Smooth muscle cell of the brain vasculature (primary cell): ENCODE measurements at regions not wholly inside any gene's neighbourhood (a gene's known extent, or its start where the extent isn't known, plus 50 kb on each side); places are given as distances from the start of the nearest gene placed in this dataset.

Experiments used
- DNase-seq: peaks from one replicate; pipeline ENCODE4 v3.0.0-alpha.2; 2012; ENCODE audit warnings: low read depth, low spot score

DNA sequence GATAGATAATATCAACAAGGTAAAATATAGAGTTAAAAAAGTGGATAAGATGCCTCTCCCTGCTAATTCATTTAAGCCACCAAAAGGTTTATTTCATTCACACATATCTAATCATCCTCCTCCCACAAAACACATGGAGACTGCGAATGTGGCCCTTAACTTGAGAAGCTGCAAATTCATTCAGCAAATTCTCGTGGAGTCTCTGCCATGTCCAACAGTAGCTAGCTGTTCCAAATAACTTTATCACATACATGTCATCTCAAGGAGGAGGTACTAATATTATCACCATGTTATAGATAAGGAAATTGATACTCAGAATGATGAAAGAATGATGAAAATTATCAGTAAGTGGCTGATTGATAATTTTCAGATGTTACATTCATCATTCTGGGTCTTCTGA lies 950.2 kb downstream of the CDH11 start:
- no peak for DNase-seq

- no peak for DNase-seq
Measured at GRCh38 chr16:64168371-64168770, 953.5 kb downstream of the CDH11 start.

GRCh38 chr16:64167936-64168335 lies 953.9 kb downstream of the CDH11 start:
- DNase-seq: no peak

DNA sequence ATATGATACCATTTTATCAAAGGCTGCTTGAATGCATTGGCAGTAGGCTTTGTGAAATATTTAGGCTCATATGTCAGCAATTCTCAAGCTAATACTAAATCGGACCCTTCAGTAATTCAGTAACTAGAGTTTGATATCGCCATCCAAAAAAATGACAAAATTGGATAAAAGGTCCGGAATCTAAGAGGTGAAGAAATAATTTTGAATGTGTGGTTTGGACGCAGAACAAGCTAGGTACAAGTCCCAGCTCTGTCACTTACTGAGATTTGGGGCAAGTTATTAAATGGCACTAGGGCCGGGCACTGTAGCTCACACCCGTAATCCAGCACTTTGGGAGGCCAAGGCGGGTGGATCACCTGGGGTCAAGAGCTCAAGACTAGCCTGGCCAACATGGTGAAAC lies 956.5 kb downstream of the CDH11 start:
- DNase-seq: no peak

DNA sequence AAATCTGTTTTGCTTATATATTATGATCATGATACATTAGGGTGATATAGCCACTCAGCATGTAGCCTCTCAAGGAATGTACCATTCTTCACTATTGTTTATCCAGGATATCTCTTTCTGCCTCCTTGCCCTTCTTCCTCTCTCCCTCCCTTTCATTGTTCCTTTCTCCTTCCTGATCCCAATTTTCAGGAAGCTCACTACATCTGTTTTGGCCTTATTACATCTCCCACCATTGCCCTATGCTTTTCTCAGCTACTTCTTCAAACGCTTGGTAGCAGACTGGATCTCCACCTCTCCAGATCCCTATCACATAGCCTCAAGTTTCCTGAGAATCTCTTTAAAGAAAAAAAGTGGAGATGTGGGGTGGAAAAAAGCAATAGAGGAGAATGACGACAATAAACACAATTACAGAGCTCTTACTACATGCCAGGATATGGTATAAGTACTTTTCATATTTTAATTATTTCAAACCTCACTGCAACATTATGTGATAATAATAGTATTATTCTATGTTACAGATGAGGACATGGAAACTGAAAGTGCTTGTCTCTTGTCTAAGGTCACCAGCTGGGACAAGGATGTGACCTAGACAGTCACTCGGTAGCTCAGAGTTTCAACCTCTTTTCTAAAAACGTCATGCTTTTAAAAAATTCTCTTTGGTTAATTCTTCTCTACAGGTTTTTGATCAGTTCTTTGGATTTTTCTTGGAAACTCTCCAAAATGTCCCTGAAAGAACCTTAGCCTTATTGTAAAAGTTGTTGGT lies 959.1 kb downstream of the CDH11 start:
- DNase-seq: no peak

DNA sequence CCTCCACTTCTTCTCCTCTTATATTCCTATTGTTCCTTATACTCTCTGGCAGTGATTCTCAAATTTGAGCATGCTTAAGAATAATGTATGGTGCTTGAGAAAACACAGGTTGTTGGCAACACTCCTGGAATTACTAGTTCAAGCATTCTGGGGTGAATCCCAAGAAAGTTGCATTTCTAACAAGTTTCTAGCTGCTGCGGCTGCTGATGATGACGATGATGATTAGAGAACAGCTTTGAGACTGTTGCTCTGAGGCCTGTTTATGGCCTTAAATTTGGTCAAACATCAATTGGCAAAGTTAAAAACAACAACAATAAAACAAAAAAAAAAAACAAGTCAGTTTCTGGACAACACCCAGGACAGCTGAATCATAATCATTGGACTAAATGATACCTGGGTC lies 961.9 kb downstream of the CDH11 start:
- no peak for DNase-seq

DNA sequence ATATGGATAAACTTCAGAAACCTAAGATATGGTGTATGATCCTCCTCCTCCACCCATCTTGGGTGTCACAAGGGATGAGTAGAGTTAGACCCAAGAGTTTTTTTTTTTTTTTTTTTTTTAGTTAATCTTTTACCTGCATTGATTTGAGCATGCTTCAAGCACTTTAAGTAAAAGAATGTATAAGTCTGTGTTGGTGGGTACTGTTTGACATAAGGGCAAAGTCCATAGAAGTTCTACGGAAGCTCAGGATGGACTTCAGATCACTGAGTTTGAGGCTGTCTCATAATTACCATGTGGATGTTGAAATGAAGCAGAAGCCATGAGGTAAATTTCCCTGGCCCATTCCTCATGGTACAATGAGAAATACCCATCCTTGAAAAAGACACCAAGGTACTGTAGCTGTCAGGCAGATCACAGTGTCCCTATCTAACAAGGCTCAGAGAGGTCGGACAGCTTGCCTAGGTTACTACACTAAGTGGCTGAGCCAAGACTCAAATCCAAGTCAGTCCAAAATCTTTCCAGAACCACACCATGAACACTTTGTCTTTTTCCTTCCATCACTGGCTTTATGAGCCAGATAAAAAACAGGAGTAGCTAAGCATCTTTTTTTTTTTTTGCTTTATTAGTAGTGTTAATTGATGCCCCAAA lies 962.8 kb downstream of the CDH11 start:
- no peak for DNase-seq

- DNase-seq: no peak
Measured at GRCh38 chr16:64153718-64154117, 968.1 kb downstream of the CDH11 start.

GRCh38 chr16:64151990-64152767 lies 969.7 kb downstream of the CDH11 start:
- no peak for DNase-seq

GRCh38 chr16:64150193-64150592 lies 971.7 kb downstream of the CDH11 start:
- no peak for DNase-seq

DNA sequence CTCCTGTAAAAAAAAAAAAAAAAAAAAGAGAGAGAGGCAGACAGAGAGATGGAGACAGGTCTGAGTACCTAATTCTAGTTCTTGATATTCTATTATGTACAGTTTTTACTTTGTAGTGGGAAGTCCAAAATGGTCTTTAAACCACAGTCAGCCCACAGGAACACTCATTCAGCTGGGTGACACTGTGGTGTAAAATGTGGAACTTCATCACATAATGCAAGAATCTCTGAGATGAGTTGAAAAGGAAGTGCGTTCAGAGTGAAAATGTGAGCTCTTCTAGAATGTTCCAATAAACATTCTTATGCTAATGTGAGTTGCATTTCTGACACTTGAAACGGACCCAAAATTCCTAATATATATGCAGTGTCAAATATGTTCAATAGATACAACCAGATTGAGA lies 972.1 kb downstream of the CDH11 start:
- DNase-seq: no peak

DNA sequence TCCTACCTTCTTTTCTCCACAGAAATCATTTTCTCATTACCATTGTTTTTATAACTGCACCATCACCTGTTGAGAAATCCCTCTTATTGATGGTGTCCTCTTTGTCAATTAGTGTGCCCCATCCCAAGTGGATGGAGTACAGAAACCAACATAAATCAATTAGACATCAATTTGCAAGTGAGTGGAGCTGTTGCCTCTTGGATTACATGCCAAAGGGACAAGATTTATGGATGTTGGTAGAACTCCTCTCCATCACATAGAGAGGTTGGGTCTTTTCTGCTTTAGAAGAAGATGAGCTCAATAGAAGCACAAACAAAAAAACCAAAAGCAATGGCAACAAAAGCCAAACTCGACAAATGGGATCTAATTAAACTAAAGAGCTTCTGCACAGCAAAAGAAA lies 973.5 kb downstream of the CDH11 start:
- no peak for DNase-seq

GRCh38 chr16:64147941-64148340 lies 973.9 kb downstream of the CDH11 start:
- no peak for DNase-seq

DNA sequence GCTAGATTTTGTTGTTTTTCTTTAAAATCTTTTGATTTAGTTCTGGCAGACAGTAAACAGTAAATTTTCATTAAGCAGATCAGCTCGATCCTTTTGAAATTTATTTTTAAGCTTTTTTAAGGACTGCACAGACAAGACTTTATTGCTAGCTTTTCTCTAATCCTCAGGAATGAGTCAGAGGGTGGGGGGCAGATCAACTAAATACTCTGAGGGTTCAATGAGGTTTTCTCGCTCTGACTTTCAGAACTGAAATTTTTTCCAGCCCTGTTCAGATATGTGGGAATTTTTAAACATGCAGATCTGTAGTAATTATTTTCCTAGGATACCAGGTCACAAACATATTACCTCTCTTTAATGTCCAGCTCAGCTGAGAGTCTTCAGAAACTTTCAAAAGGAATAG lies 977.2 kb downstream of the CDH11 start:
- no peak for DNase-seq

DNA sequence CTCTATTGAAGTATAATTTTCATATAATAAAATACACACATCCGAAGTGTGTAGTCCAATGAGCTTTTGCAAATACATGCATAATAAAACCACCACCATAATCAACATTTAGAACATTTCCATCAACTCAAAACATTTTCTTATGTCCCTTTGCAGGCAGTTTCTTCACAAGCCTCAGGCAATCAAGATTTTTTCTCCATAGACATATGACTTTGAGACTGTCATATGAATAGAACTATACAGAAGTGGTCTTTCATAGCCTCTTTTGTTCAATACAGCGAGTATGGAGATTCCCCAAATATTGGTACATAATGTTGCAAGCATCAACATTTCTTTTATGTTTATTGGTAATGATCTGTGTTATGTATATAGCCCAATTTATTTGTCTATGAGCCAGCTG lies 983.2 kb downstream of the CDH11 start:
- no peak for DNase-seq

GRCh38 chr16:64138006-64138405 lies 983.9 kb downstream of the CDH11 start:
- no peak for DNase-seq

GRCh38 chr16:64136743-64137142 lies 985.1 kb downstream of the CDH11 start:
- DNase-seq: no peak

DNA sequence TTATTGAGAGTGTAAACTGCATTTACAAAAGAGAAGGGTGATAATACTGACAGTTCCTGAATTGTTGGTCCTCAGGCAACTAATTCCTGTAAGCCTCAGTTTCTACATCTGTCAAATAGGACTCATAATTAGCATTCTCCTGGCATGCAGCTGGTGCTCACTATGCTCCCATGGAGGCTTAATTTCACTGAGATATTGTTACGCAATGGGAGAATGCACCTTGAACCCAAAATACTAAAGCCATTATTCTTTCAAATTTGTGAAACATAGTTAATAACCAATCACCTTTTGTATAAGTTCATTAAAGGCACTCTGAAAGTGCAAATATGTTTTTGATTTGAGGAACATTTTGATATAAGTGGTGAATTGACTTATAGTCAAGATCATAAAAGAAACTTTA lies 985.5 kb downstream of the CDH11 start:
- DNase-seq: no peak

DNA sequence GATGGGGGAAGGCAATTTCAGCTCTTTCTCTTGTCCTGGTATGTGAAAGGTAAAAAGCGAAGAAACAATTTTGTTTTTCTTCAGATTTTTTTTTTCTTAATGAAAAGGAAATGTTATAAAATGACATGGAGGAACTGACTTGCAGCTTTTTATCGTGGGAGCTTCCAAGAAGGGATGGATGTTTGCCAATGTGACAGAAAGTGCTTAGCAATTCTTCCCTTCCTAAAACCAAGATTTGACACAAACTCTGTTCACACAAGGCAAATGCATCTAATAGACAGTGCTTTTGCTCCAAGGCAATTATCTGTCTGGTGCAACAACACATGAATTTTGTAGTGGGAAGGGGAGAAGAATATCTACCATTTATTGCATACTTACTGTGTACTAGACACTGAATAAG lies 988.5 kb downstream of the CDH11 start:
- DNase-seq: no peak

GRCh38 chr16:64132759-64133361 lies 989.0 kb downstream of the CDH11 start:
- DNase-seq: no peak

GRCh38 chr16:64132190-64132589 lies 989.7 kb downstream of the CDH11 start:
- no peak for DNase-seq

DNA sequence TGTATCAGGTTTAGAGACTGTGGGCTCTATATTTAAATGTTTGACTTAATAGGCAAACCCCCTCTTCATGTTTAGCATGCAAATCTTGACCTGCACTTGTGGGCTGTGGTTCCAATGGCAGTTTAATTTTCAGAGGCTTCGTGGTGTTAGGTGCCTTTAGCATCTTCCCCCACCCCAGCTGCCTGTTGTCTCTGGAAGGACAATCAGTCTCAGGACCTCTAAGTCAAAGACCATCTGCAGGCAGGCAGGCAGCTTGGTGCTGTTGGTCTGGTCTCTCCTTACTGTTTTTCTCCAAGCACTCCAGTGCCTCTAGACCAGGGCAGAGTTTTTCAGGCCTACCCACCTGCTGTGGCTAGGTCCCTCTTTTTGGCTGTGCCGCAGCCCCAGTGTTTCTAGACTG lies 990.4 kb downstream of the CDH11 start:
- no peak for DNase-seq
